NCI-H226 (cell line): ENCODE measurements at regions not wholly inside any gene's neighbourhood (a gene's known extent, or its start where the extent isn't known, plus 50 kb on each side); places are given as distances from the start of the nearest gene placed in this dataset.

Source experiments
- DNase-seq: peaks from one replicate; pipeline ENCODE4 v3.0.0-alpha.2; 2015

- DNase-seq = no peak
Measured at GRCh38 chr15:36498916-36499315, 80.5 kb upstream of the CDIN1 start.

- no peak for DNase-seq
Measured at GRCh38 chr15:36499412-36500389, 79.7 kb upstream of the CDIN1 start.

GRCh38 chr15:36501063-36501678, 78.3 kb upstream of the CDIN1 start:
- DNase-seq = no peak

- no peak for DNase-seq
Measured at GRCh38 chr15:36502509-36502908, 76.9 kb upstream of the CDIN1 start.

- no peak for DNase-seq
Measured at GRCh38 chr15:36506733-36507356, 72.6 kb upstream of the CDIN1 start.

- DNase-seq = no peak
Measured at GRCh38 chr15:36507458-36507857, 72.0 kb upstream of the CDIN1 start.

- no peak for DNase-seq
Measured at GRCh38 chr15:36511594-36511993, 67.8 kb upstream of the CDIN1 start.

GRCh38 chr15:36517758-36518157, 61.7 kb upstream of the CDIN1 start:
- DNase-seq = no peak

- no peak for DNase-seq
Measured at GRCh38 chr15:36519067-36519466, 60.4 kb upstream of the CDIN1 start.

GRCh38 chr15:36525430-36525829, 54.0 kb upstream of the CDIN1 start:
- no peak for DNase-seq

- DNase-seq = no peak
Measured at GRCh38 chr15:36527235-36528162, 51.9 kb upstream of the CDIN1 start.

GRCh38 chr15:36529296-36530011, 50.0 kb upstream of the CDIN1 start:
- DNase-seq = no peak
